D721Med (cell line): ENCODE measurements at regions not wholly inside any gene's neighbourhood (a gene's known extent, or its start where the extent isn't known, plus 50 kb on each side); places are given as distances from the start of the nearest gene placed in this dataset.

Experiments used
- DNase-seq: peaks from one replicate; pipeline ENCODE4 v3.0.0; 2011; ENCODE audit warnings: low spot score; ENCODE audit not compliant: insufficient read length
- FAIRE-seq: peaks from 2 replicates; lab custom pipeline; 2011; peaks lifted over from hg19 to GRCh38; lab: Jason Lieb, UNC
- TF ChIP-seq, protein P1 (sequence below): IDR thresholded peaks from 2 replicates; pipeline ENCODE4 v1.5.1; 2012; ENCODE audit warnings: mild to moderate bottlenecking, control low read depth; ENCODE audit not compliant: insufficient read depth; ENCODE audit errors: missing control alignments

GRCh38 chr1:221625026-221625425 lies 116.9 kb downstream of the DUSP10 start:
- no peak for FAIRE-seq
- DNase-seq, result no peak
- TF ChIP-seq, protein P1, sequence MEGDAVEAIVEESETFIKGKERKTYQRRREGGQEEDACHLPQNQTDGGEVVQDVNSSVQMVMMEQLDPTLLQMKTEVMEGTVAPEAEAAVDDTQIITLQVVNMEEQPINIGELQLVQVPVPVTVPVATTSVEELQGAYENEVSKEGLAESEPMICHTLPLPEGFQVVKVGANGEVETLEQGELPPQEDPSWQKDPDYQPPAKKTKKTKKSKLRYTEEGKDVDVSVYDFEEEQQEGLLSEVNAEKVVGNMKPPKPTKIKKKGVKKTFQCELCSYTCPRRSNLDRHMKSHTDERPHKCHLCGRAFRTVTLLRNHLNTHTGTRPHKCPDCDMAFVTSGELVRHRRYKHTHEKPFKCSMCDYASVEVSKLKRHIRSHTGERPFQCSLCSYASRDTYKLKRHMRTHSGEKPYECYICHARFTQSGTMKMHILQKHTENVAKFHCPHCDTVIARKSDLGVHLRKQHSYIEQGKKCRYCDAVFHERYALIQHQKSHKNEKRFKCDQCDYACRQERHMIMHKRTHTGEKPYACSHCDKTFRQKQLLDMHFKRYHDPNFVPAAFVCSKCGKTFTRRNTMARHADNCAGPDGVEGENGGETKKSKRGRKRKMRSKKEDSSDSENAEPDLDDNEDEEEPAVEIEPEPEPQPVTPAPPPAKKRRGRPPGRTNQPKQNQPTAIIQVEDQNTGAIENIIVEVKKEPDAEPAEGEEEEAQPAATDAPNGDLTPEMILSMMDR, result no peak

DNA sequence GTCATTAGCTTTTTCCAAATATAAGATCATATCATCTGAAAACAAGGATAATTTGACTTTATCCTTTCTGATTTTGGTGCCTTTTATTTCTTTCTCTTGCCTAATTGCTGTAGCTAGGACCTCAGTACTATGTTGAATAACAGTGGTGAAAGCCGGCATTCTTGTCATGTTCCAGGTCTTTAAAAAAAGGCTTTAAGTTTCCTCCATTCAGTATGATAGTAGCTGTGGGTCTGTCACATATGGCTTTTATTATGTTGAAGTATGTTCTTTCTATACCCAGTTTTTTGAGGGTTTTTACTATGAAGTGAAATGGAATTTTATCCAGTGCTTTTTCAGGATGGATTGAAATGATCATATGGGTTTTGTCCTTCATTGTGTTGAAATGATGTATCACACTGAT lies 115.8 kb downstream of the DUSP10 start:
- TF ChIP-seq, protein P1, result no peak
- peak; percentile 55 for FAIRE-seq

DNA sequence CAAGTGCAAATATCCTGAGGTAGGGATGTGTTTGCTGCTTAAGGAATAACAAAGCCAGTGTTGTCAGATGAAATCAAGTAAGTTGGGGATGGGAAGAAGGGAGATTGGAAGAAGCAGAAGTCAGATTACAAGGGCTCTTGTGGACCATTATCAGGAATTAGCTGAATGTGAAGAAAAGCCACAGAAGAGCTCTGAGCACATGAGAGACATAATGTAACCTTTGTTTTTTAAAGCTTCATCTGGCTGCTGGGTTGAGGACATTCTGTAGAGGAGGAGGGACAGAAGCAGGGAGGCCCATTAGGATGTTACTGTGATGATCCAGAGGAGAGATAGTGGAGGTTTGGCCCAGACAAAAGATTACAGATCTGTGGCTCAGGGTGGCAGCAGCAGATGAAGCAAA lies 111.7 kb downstream of the DUSP10 start:
- no peak for DNase-seq
- peak; percentile 53 for FAIRE-seq
- TF ChIP-seq, protein P1, result no peak

More for the DNA sequence above, 115.8 kb downstream of the DUSP10 start:
- no peak for DNase-seq

DNA sequence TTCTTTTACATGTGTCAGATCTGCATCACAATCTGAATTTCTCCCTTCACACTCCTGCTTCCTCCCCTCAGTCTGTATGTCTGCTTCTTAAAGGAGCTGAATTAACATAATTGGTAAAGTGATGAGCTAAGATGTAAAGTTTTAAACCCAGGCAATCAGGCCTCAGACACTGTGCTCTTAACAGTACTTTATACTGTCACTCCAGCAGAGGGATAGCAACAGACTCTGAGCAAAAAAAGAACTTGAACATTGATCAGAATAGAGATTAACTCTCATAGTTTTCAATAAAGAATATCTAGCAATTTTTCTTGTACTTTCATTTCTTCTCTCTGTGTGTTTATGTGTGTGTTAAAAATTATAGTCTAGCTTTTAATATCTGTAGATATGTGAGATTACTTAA lies 110.3 kb downstream of the DUSP10 start:
- TF ChIP-seq, protein P1, result no peak
- no peak for DNase-seq
- no peak for FAIRE-seq

GRCh38 chr1:221632072-221632471 lies 109.8 kb downstream of the DUSP10 start:
- DNase-seq (peak; percentile 33), FAIRE-seq (no peak)
- TF ChIP-seq, protein P1, result no peak

- FAIRE-seq, result no peak
- no peak for DNase-seq
- TF ChIP-seq, protein P1, result no peak
Measured at GRCh38 chr1:221633841-221634409, 108.0 kb downstream of the DUSP10 start.

DNA sequence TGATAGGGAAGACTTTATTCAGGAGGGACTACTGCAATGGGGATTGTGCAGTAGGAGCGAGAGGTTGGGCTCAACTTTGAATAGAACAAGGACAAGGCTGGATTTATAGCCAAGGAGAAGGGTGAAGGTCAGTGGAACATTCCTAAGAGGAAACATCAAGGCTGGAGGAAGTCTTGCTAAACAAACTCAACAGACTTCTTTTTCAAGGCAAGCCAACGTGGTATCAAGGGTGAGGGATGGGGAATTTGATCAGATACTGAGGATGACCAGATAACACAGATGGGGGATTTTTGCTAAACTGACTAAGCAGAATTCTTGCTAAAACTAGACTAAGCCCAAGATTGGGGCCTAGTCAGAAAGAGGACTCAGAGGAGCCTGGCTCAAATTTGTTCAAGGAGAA lies 107.3 kb downstream of the DUSP10 start:
- TF ChIP-seq, protein P1, result no peak
- FAIRE-seq (peak; percentile 25), DNase-seq (no peak)
